A549 (cell line): ENCODE measurements at regions not wholly inside any gene's neighbourhood (a gene's known extent, or its start where the extent isn't known, plus 50 kb on each side); places are given as distances from the start of the nearest gene placed in this dataset.

Source experiments
- ATAC-seq, 2 experiments: fragments of 200-7000 bp in 1 of 2; fragments of >200 bp in 1 of 2; cut with Nextera tagmentation in 1 of 2; cut with Tn5 transposase in 1 of 2; 3 replicates each; pipeline versions ENCODE4 v1.8.0 to v1.9.1; 2018 to 2020; ENCODE audit warnings: mild to moderate bottlenecking in 1 of 2, moderate library complexity in 1 of 2
- CTCF ChIA-PET: fragments of 300-600 bp; sonication (Branson Sonifier 250); formaldehyde crosslinking; extraction: SDS; loops from one replicate; lab custom pipeline; 2021; ENCODE audit warnings: antibody characterized with exemption, inconsistent platforms; lab: Yijun Ruan, JAX
- POLR2A ChIA-PET: fragments of 350-600 bp; formaldehyde crosslinking; extraction: SDS; loops from one replicate; lab custom pipeline; 2021; ENCODE audit warnings: antibody characterized with exemption, inconsistent platforms; lab: Yijun Ruan, JAX
- DNase-seq, 2 experiments: peaks; one replicate each; pipeline versions ENCODE4 v3.0.0 to v3.0.0-alpha.2; 2011 to 2016; ENCODE audit warnings: low read depth in 1 of 2, low spot score in 1 of 2
- FAIRE-seq: peaks from 2 replicates; lab custom pipeline; 2011; peaks lifted over from hg19 to GRCh38; lab: Jason Lieb, UNC
- H3K27ac ChIP-seq, 2 experiments: fragments of >200 bp; sonication (Bioruptor Twin); formaldehyde crosslinking; 3 replicates each; pipeline ENCODE4 v1.5.1; 2016 to 2017
- H3K4me1 ChIP-seq: fragments of >200 bp; sonication (Bioruptor Twin); formaldehyde crosslinking; 3 replicates; pipeline ENCODE4 v1.6.1; 2016
- H3K4me2 ChIP-seq: fragments of >200 bp; sonication (Bioruptor Twin); formaldehyde crosslinking; 3 replicates; pipeline ENCODE4 v1.6.1; 2016
- H3K4me3 ChIP-seq: fragments of >200 bp; sonication (Bioruptor Twin); formaldehyde crosslinking; 3 replicates; pipeline ENCODE4 v1.5.1; 2016
- H3K9me3 ChIP-seq: fragments of >200 bp; sonication (Bioruptor Twin); formaldehyde crosslinking; 3 replicates; pipeline ENCODE4 v1.6.1; 2016
- ATOH8 ChIP-seq: fragments of 250-450 bp; sonication (Bioruptor Pico); IDR thresholded peaks from 2 replicates; pipeline ENCODE4 v1.5.0; 2020; ENCODE audit warnings: low read depth, mild to moderate bottlenecking, moderate library complexity
- BCL3 ChIP-seq: fragments of >200 bp; sonication (Bioruptor Twin); formaldehyde crosslinking; IDR thresholded peaks from 3 replicates; pipeline ENCODE4 v1.6.1; 2016
- CEBPB ChIP-seq, 2 experiments: fragments of >200 bp in 1 of 2; sonication (Bioruptor Twin) in 1 of 2; formaldehyde crosslinking in 1 of 2; IDR thresholded peaks; 2 replicates each; pipeline ENCODE4 v1.6.1; 2012 to 2016
- CHD2 ChIP-seq: fragments of 150-350 bp; IDR thresholded peaks from 2 replicates; pipeline ENCODE4 v1.6.1; 2014; ENCODE audit warnings: low read length; ENCODE audit not compliant: partially characterized antibody
- CHD4 ChIP-seq: fragments of 200-600 bp; sonication (generic); IDR thresholded peaks from 2 replicates; pipeline ENCODE4 v1.6.1; 2016; ENCODE audit warnings: antibody characterized with exemption, mild to moderate bottlenecking, borderline replicate concordance
- CTCF ChIP-seq: fragments of >200 bp; sonication (Bioruptor Twin); formaldehyde crosslinking; IDR thresholded peaks from 3 replicates; pipeline ENCODE4 v1.5.1; 2016
- EP300 ChIP-seq, 2 experiments: fragments of >200 bp; sonication (Bioruptor Twin); formaldehyde crosslinking; IDR thresholded peaks; 2 replicates in 1 of 2; 3 replicates in 1 of 2; pipeline ENCODE4 v1.6.1; 2016 to 2017
- GATA3 ChIP-seq: IDR thresholded peaks from 2 replicates; pipeline ENCODE4 v1.6.1; 2012; ENCODE audit warnings: borderline replicate concordance
- HDAC2 ChIP-seq: fragments of 200-600 bp; sonication (generic); IDR thresholded peaks from 2 replicates; pipeline ENCODE4 v1.6.1; 2016
- HOXB13 ChIP-seq: fragments of 250-450 bp; sonication (Bioruptor Pico); IDR thresholded peaks from 2 replicates; pipeline ENCODE4 v1.5.0; 2020; ENCODE audit warnings: low read depth, mild to moderate bottlenecking, moderate library complexity
- HOXB5 ChIP-seq: fragments of 250-450 bp; sonication (Bioruptor Pico); IDR thresholded peaks from 2 replicates; pipeline ENCODE4 v1.5.0; 2020; ENCODE audit warnings: mild to moderate bottlenecking, moderate library complexity
- JUN ChIP-seq, 2 experiments: fragments of >200 bp; sonication (Bioruptor Twin); formaldehyde crosslinking; IDR thresholded peaks; 2 replicates in 1 of 2; 3 replicates in 1 of 2; pipeline ENCODE4 v1.6.1; 2016 to 2017
- KDM5A ChIP-seq: fragments of 200-600 bp; sonication (generic); IDR thresholded peaks from 2 replicates; pipeline ENCODE4 v1.6.1; 2016; ENCODE audit warnings: antibody characterized with exemption, mild to moderate bottlenecking
- MAFK ChIP-seq: fragments of 450-650 bp; IDR thresholded peaks from 2 replicates; pipeline ENCODE4 v1.6.1; 2014; ENCODE audit not compliant: partially characterized antibody
- MAZ ChIP-seq: fragments of 150-350 bp; IDR thresholded peaks from 2 replicates; pipeline ENCODE4 v1.6.1; 2014; ENCODE audit warnings: antibody characterized with exemption, low read depth, low read length, borderline replicate concordance
- NPAS2 ChIP-seq: fragments of 250-450 bp; sonication (Bioruptor Pico); IDR thresholded peaks from 2 replicates; pipeline ENCODE4 v1.8.0; 2022; ENCODE audit warnings: mild to moderate bottlenecking, moderate library complexity, borderline replicate concordance
- PBX3 ChIP-seq: IDR thresholded peaks from 2 replicates; pipeline ENCODE4 v1.6.1; 2012
- RAD21 ChIP-seq, 2 experiments: fragments of >200 bp in 1 of 2; sonication (Bioruptor Twin) in 1 of 2; formaldehyde crosslinking in 1 of 2; IDR thresholded peaks in 1 of 2; conservative IDR thresholded peaks in 1 of 2; 2 replicates in 1 of 2; 3 replicates in 1 of 2; pipeline ENCODE4 v1.6.1; 2012 to 2018; ENCODE audit warnings: inconsistent platforms in 1 of 2
- RNF2 ChIP-seq: fragments of 200-600 bp; sonication (generic); IDR thresholded peaks from 2 replicates; pipeline ENCODE4 v1.6.1; 2016; ENCODE audit warnings: low read depth, mild to moderate bottlenecking, antibody characterized with exemption, moderate library complexity, borderline replicate concordance
- SMC3 ChIP-seq: fragments of >200 bp; sonication (Bioruptor Twin); formaldehyde crosslinking; IDR thresholded peaks from 3 replicates; pipeline ENCODE4 v1.6.1; 2018; ENCODE audit warnings: inconsistent platforms
- ZNF302 ChIP-seq: fragments of 250-450 bp; sonication (Bioruptor Pico); IDR thresholded peaks from 2 replicates; pipeline ENCODE4 v1.9.0; 2021; ENCODE audit warnings: inconsistent platforms, mild to moderate bottlenecking, moderate library complexity
- WGBS: methylation state at CpG from one replicate; pipeline ENCODE4 v1.1.6; 2017; ENCODE audit errors: missing lambda C conversion rate; 5-methylcytosine and 5-hydroxymethylcytosine counted together

GRCh38 chr2:105546628-105546974 lies 147.8 kb upstream of the FHL2 start:
- POLR2A ChIA-PET: no interaction called here
- 45% methylated on average over 6 of the region's 6 CpGs for WGBS

GRCh38 chr2:105545730-105546627 lies 147.1 kb upstream of the FHL2 start:
- TF ChIP-seq CTCF (peak; percentile 76), SMC3 (peak; percentile 77), RAD21 (conservative IDR thresholded peaks at IDR 0.05 in 1 of 2, IDR thresholded peaks at IDR 0.05 in 1 of 2) (peak; percentile 61 to 70; a peak in 4 of 5 replicates), ZNF302 (CRISPR knock-in tag) (no peak), NPAS2 (no peak)
- Histone ChIP-seq H3K4me3 (no peak overlapping the region), H3K4me1 (no peaks in the 10 kb centered on the region), H3K4me2 (no peak overlapping the region), H3K27ac (no peak overlapping the region), H3K9me3 (no peaks in the 10 kb centered on the region)
- FAIRE-seq (no peak), ATAC-seq (peak; percentile 80 to 94), DNase-seq (peak; percentile 68 to 74)
- WGBS: 13% methylated on average over 11 of the region's 11 CpGs
- CTCF ChIA-PET: interaction anchor here (1.0 to 3.1 kb wide), 16 partner anchors 14 to 348 kb away, joined by 3 to 15 read pairs (median 4); partner anchors contain the start of gene FHL2
- POLR2A ChIA-PET: no interaction called here

More at GRCh38 chr2:105546628-105546974, 147.8 kb upstream of the FHL2 start:
- ATAC-seq: no peak
- no peak for TF ChIP-seq EP300 (IDR thresholded peaks at IDR 0.05)
- no peak for TF ChIP-seq HDAC2
- no peak for TF ChIP-seq JUN (IDR thresholded peaks at IDR 0.05)
- TF ChIP-seq CHD4: no peak
- no peak for TF ChIP-seq RNF2
- Histone ChIP-seq H3K9me3 (no peaks in the 10 kb centered on the region), H3K4me1 (no peaks in the 10 kb centered on the region), H3K27ac (no peak overlapping the region), H3K4me2 (no peak overlapping the region), H3K4me3 (no peak overlapping the region)
- FAIRE-seq: no peak
- CTCF ChIA-PET: interaction anchor here (0.7 to 3.1 kb wide), 15 partner anchors 13 to 347 kb away, joined by 3 to 15 read pairs (median 4); partner anchors contain the start of gene FHL2
- no peak for DNase-seq

GRCh38 chr2:105544591-105545377 lies 145.9 kb upstream of the FHL2 start:
- DNase-seq: no peak
- ATAC-seq: no peak
- 57% methylated on average over 12 of the region's 12 CpGs for WGBS
- Histone ChIP-seq H3K9me3 (no peaks in the 10 kb centered on the region), H3K4me2 (no peak overlapping the region), H3K27ac (no peak overlapping the region), H3K4me1 (no peaks in the 10 kb centered on the region)
- FAIRE-seq: no peak
- CTCF ChIA-PET: interaction anchor here (0.6 to 3.1 kb wide), 12 partner anchors 13 to 257 kb away, joined by 3 to 15 read pairs (median 3); no protein-coding TSS in a partner anchor
- TF ChIP-seq KDM5A (no peak), MAFK (peak; percentile 95)
- TF ChIP-seq, all 56 proteins: peak for 1
- POLR2A ChIA-PET: no interaction called here
- no peak overlapping the region for H3K4me3 ChIP-seq

- CTCF ChIA-PET: no interaction called here
- Histone ChIP-seq H3K4me2 (no peak overlapping the region), H3K4me3 (no peak overlapping the region), H3K4me1 (no peaks in the 10 kb centered on the region), H3K9me3 (no peaks in the 10 kb centered on the region), H3K27ac (no peak overlapping the region)
- POLR2A ChIA-PET: no interaction called here
- no peak for ATAC-seq
- no peak for FAIRE-seq
- WGBS: 47% methylated on average over 13 of the region's 13 CpGs
- no peak for DNase-seq
- TF ChIP-seq GATA3: no peak
- no peak for TF ChIP-seq HOXB5
- no peak for TF ChIP-seq CEBPB (IDR thresholded peaks at IDR 0.05)
- no peak for TF ChIP-seq SMC3
- no peak for TF ChIP-seq HDAC2
- no peak for TF ChIP-seq ATOH8 (CRISPR knock-in tag)
- TF ChIP-seq BCL3: no peak
- TF ChIP-seq PBX3: no peak
- TF ChIP-seq CHD2: no peak
- no peak for TF ChIP-seq MAFK
- no peak for TF ChIP-seq MAZ
- TF ChIP-seq HOXB13 (CRISPR knock-in tag): no peak
Measured at GRCh38 chr2:105541189-105542050, 142.6 kb upstream of the FHL2 start.
